ENCODE measurements at regions not wholly inside any gene's neighbourhood (a gene's known extent, or its start where the extent isn't known, plus 50 kb on each side); places are given as distances from the start of the nearest gene placed in this dataset.

GRCh38 chr10:117936566-117936965 lies 110.2 kb downstream of the RAB11FIP2 start:
- Histone ChIP-seq H3K4me3 (ENCODE audit: low read depth, low read length) (no peak overlapping the region), H3K9me3 (no peaks in the 10 kb centered on the region), H3K4me1 (no peaks in the 10 kb centered on the region), H3K36me3 (ENCODE audit: control insufficient read depth, insufficient read depth, low read length) (no peaks in the 10 kb centered on the region), H3K27me3 (replicated peaks; ENCODE audit: control insufficient read depth, insufficient read depth, low read length) (no peaks in the 10 kb centered on the region)
- Mint-ChIP-seq H3K9me3 (ENCODE audit: unreplicated experiment) (no peaks in the 10 kb centered on the region), H3K4me1 (ENCODE audit: low read depth, unreplicated experiment) (no peaks in the 10 kb centered on the region), H3K27me3 (ENCODE audit: insufficient read depth, unreplicated experiment) (peaks cover 2% of the 10 kb centered on the region), H3K36me3 (ENCODE audit: insufficient read depth, unreplicated experiment) (no peaks in the 10 kb centered on the region), H3K27ac (ENCODE audit: unreplicated experiment) (no peak overlapping the region), H3K4me3 (ENCODE audit: unreplicated experiment) (no peak overlapping the region)
- no peak for DNase-seq
- intact Hi-C loops (cut with micrococcal nuclease; ENCODE audit: unreplicated experiment) = no loop called here
- ChIA-PET CTCF (no interaction called here), POLR2A (no interaction called here)
- TF ChIP-seq CTCF (IDR thresholded peaks at IDR 0.05; ENCODE audit: insufficient read depth in 1 of 2, low read depth in 1 of 2, low read length in 1 of 2, severe bottlenecking in 1 of 2, unreplicated experiment in 1 of 2) = no peak
- BruUV-seq (replicated peaks) = no TSS peak

- Mint-ChIP-seq H3K36me3 (ENCODE audit: insufficient read depth, unreplicated experiment) (no peaks in the 10 kb centered on the region), H3K27me3 (ENCODE audit: insufficient read depth, unreplicated experiment) (peaks cover 4% of the 10 kb centered on the region), H3K27ac (ENCODE audit: unreplicated experiment) (no peak overlapping the region), H3K9me3 (ENCODE audit: unreplicated experiment) (no peaks in the 10 kb centered on the region), H3K4me1 (ENCODE audit: low read depth, unreplicated experiment) (no peaks in the 10 kb centered on the region), H3K4me3 (ENCODE audit: unreplicated experiment) (no peak overlapping the region)
- DNase-seq = no peak
- Histone ChIP-seq H3K36me3 (ENCODE audit: control insufficient read depth, insufficient read depth, low read length) (no peaks in the 10 kb centered on the region), H3K4me3 (ENCODE audit: low read depth, low read length) (no peak overlapping the region), H3K27me3 (replicated peaks; ENCODE audit: control insufficient read depth, insufficient read depth, low read length) (no peaks in the 10 kb centered on the region), H3K4me1 (no peaks in the 10 kb centered on the region), H3K9me3 (no peaks in the 10 kb centered on the region)
- CTCF ChIA-PET = interaction anchor here (0.6 kb wide), 1 partner anchor 182 kb away, joined by 3 read pairs; no protein-coding TSS in a partner anchor
- TF ChIP-seq CTCF (IDR thresholded peaks at IDR 0.05; ENCODE audit: insufficient read depth in 1 of 2, low read depth in 1 of 2, low read length in 1 of 2, severe bottlenecking in 1 of 2, unreplicated experiment in 1 of 2) = no peak
- POLR2A ChIA-PET = no interaction called here
- intact Hi-C loops (cut with micrococcal nuclease; ENCODE audit: unreplicated experiment) = no loop called here
- no TSS peak for BruUV-seq (replicated peaks)
Measured at GRCh38 chr10:117936976-117937375, 109.8 kb downstream of the RAB11FIP2 start.

- no peak overlapping the region for H3K27ac Mint-ChIP-seq (ENCODE audit: unreplicated experiment)
- no peaks in the 10 kb centered on the region for H3K36me3 Mint-ChIP-seq (ENCODE audit: insufficient read depth, unreplicated experiment)
- peaks cover 7% of the 10 kb centered on the region for H3K27me3 Mint-ChIP-seq (ENCODE audit: insufficient read depth, unreplicated experiment)
- H3K4me1 ChIP-seq = no peaks in the 10 kb centered on the region
- CTCF ChIA-PET = no interaction called here
- no peak for TF ChIP-seq CTCF (IDR thresholded peaks at IDR 0.05; ENCODE audit: insufficient read depth in 1 of 2, low read depth in 1 of 2, low read length in 1 of 2, severe bottlenecking in 1 of 2, unreplicated experiment in 1 of 2)
- H3K27me3 ChIP-seq (replicated peaks; ENCODE audit: control insufficient read depth, insufficient read depth, low read length) = no peaks in the 10 kb centered on the region
- intact Hi-C loops (cut with micrococcal nuclease; ENCODE audit: unreplicated experiment) = no loop called here
- no peaks in the 10 kb centered on the region for H3K9me3 Mint-ChIP-seq (ENCODE audit: unreplicated experiment)
- no TSS peak for BruUV-seq (replicated peaks)
- H3K4me3 ChIP-seq (ENCODE audit: low read depth, low read length) = no peak overlapping the region
- no peaks in the 10 kb centered on the region for H3K36me3 ChIP-seq (ENCODE audit: control insufficient read depth, insufficient read depth, low read length)
- POLR2A ChIA-PET = no interaction called here
- H3K4me3 Mint-ChIP-seq (ENCODE audit: unreplicated experiment) = no peak overlapping the region
- no peaks in the 10 kb centered on the region for H3K4me1 Mint-ChIP-seq (ENCODE audit: low read depth, unreplicated experiment)
- DNase-seq = no peak
- H3K9me3 ChIP-seq = no peaks in the 10 kb centered on the region
Measured at GRCh38 chr10:117938104-117938503, 108.6 kb downstream of the RAB11FIP2 start.

All from Caco-2 (cell line).